IMR-90 (cell line): ENCODE measurements at regions not wholly inside any gene's neighbourhood (a gene's known extent, or its start where the extent isn't known, plus 50 kb on each side); places are given as distances from the start of the nearest gene placed in this dataset.

Source experiments
- ATAC-seq: fragments of 200-7000 bp; cut with Tn5 transposase; 2 replicates; pipeline ENCODE4 v1.9.1; 2020; ENCODE audit warnings: low read depth, mild to moderate bottlenecking, moderate library complexity
- BruUV-seq: library from RNA; stranded (reverse); fragments of 400-500 nt; replicated peaks from 2 replicates; lab custom pipeline; 2021; lab: Mats Ljungman, UMichigan
- CTCF ChIA-PET: fragments of 300-600 bp; formaldehyde crosslinking; extraction: SDS; loops from one replicate; lab custom pipeline; 2021; ENCODE audit warnings: antibody characterized with exemption; lab: Yijun Ruan, JAX
- POLR2A ChIA-PET: fragments of 300-600 bp; sonication (Branson Sonifier 250); formaldehyde crosslinking; loops from one replicate; lab custom pipeline; 2022; ENCODE audit warnings: antibody characterized with exemption; ENCODE audit not compliant: unreplicated experiment; lab: Charles Lee
- DNase-seq: peaks from one replicate; pipeline ENCODE4 v3.0.0; 2013
- H2AFZ ChIP-seq: replicated peaks from 2 replicates; pipeline ENCODE3; 2013; ENCODE audit warnings: low read length, mild to moderate bottlenecking; ENCODE audit not compliant: poor library complexity
- H2AK5ac ChIP-seq: 2 replicates; pipeline ENCODE4 v1.6.1; 2013; ENCODE audit warnings: low read depth, low read length, inconsistent platforms
- H2AK9ac ChIP-seq: replicated peaks from 2 replicates; pipeline ENCODE3; 2013; ENCODE audit warnings: mild to moderate bottlenecking, low read depth, low read length, moderate library complexity; ENCODE audit not compliant: poor library complexity
- H2BK120ac ChIP-seq: 2 replicates; pipeline ENCODE4 v1.6.1; 2013; ENCODE audit warnings: low read depth, low read length, inconsistent platforms
- H2BK15ac ChIP-seq: 3 replicates; pipeline ENCODE4 v1.6.1; 2013; ENCODE audit warnings: low read depth, low read length, inconsistent platforms
- H2BK20ac ChIP-seq: 2 replicates; pipeline ENCODE4 v1.6.1; 2013; ENCODE audit warnings: low read depth, mild to moderate bottlenecking, inconsistent platforms, low read length, moderate library complexity
- H2BK5ac ChIP-seq: 2 replicates; pipeline ENCODE4 v1.6.1; 2013; ENCODE audit warnings: mild to moderate bottlenecking, low read depth, low read length, inconsistent platforms; ENCODE audit not compliant: poor library complexity, severe bottlenecking
- H3K14ac ChIP-seq: replicated peaks from 2 replicates; pipeline ENCODE4 v1.6.1; 2013; ENCODE audit warnings: low read depth, low read length, inconsistent platforms
- H3K18ac ChIP-seq: 2 replicates; pipeline ENCODE4 v1.6.1; 2013; ENCODE audit warnings: low read depth, low read length, control low read depth
- H3K23ac ChIP-seq: 2 replicates; pipeline ENCODE4 v1.6.1; 2013; ENCODE audit warnings: low read depth, low read length, inconsistent platforms
- H3K27ac ChIP-seq: 2 replicates; pipeline ENCODE4 v1.5.1; 2013; ENCODE audit warnings: mild to moderate bottlenecking, control low read depth, low read length; ENCODE audit not compliant: insufficient read depth
- H3K27me3 ChIP-seq: 2 replicates; pipeline ENCODE4 v1.6.1; 2013; ENCODE audit warnings: low read length; ENCODE audit not compliant: control insufficient read depth, insufficient read depth
- H3K36me3 ChIP-seq: 2 replicates; pipeline ENCODE4 v1.6.1; 2013; ENCODE audit warnings: low read length, mixed read lengths; ENCODE audit not compliant: control insufficient read depth, insufficient read depth
- H3K4ac ChIP-seq: 2 replicates; pipeline ENCODE4 v1.6.1; 2013; ENCODE audit warnings: low read depth, low read length, inconsistent platforms
- H3K4me1 ChIP-seq: 2 replicates; pipeline ENCODE4 v1.6.1; 2013; ENCODE audit warnings: low read length, mixed read lengths; ENCODE audit not compliant: control insufficient read depth, insufficient read depth
- H3K4me2 ChIP-seq: 2 replicates; pipeline ENCODE4 v1.6.1; 2013; ENCODE audit warnings: low read depth, mild to moderate bottlenecking, control low read depth, low read length, moderate library complexity
- H3K4me3 ChIP-seq: 2 replicates; pipeline ENCODE4 v1.5.1; 2013; ENCODE audit warnings: low read depth, mild to moderate bottlenecking, control low read depth, low read length, moderate library complexity; ENCODE audit not compliant: insufficient read depth
- H3K56ac ChIP-seq: 2 replicates; pipeline ENCODE4 v1.6.1; 2013; ENCODE audit warnings: low read length, inconsistent platforms; ENCODE audit not compliant: insufficient read depth; ENCODE audit errors: extremely low read depth
- H3K79me1 ChIP-seq, 2 experiments: 2 replicates each; pipeline ENCODE4 v1.6.1; 2013; ENCODE audit warnings: low read length in 2 of 2, inconsistent platforms in 1 of 2, low read depth in 1 of 2
- H3K9ac ChIP-seq: 2 replicates; pipeline ENCODE4 v1.6.1; 2013; ENCODE audit warnings: low read depth, low read length, control low read depth
- H3K9me1 ChIP-seq: 2 replicates; pipeline ENCODE4 v1.6.1; 2013; ENCODE audit warnings: low read length, inconsistent platforms; ENCODE audit not compliant: insufficient read depth
- H3K9me3 ChIP-seq: 2 replicates; pipeline ENCODE4 v1.6.1; 2013; ENCODE audit warnings: low read length; ENCODE audit not compliant: control insufficient read depth, insufficient read depth
- H4K20me1 ChIP-seq: 2 replicates; pipeline ENCODE4 v1.6.1; 2013; ENCODE audit warnings: low read length, inconsistent platforms; ENCODE audit not compliant: insufficient read depth
- H4K5ac ChIP-seq: 2 replicates; pipeline ENCODE4 v1.6.1; 2013; ENCODE audit warnings: mild to moderate bottlenecking, low read depth, low read length, control low read depth
- H4K8ac ChIP-seq, 2 experiments: 2 replicates each; pipeline ENCODE4 v1.6.1; 2013; ENCODE audit warnings: low read depth in 2 of 2, low read length in 2 of 2, control low read depth in 1 of 2, inconsistent platforms in 1 of 2
- H4K91ac ChIP-seq: 2 replicates; pipeline ENCODE4 v1.6.1; 2013; ENCODE audit warnings: low read depth, low read length, inconsistent platforms; ENCODE audit not compliant: insufficient read depth
- BHLHE40 ChIP-seq: fragments of 150-350 bp; IDR thresholded peaks from 2 replicates; pipeline ENCODE4 v1.6.1; 2016; ENCODE audit warnings: mild to moderate bottlenecking, low read depth, low read length
- CEBPB ChIP-seq: IDR thresholded peaks from 2 replicates; pipeline ENCODE4 v1.6.1; 2012; ENCODE audit warnings: low read depth, low read length, improper control_type of control experiment
- CHD1 ChIP-seq: IDR thresholded peaks from 2 replicates; pipeline ENCODE4 v1.6.1; 2012; ENCODE audit warnings: low read depth, low read length, improper control_type of control experiment
- FOS ChIP-seq: fragments of 150-350 bp; IDR thresholded peaks from 2 replicates; pipeline ENCODE4 v1.6.1; 2016; ENCODE audit warnings: low read depth, low read length
- MAFK ChIP-seq: IDR thresholded peaks from 2 replicates; pipeline ENCODE4 v1.6.1; 2012; ENCODE audit warnings: low read depth, low read length, improper control_type of control experiment
- MAZ ChIP-seq: IDR thresholded peaks from 2 replicates; pipeline ENCODE4 v1.6.1; 2012; ENCODE audit warnings: low read depth, mild to moderate bottlenecking, low read length, improper control_type of control experiment, moderate library complexity, borderline replicate concordance
- MXI1 ChIP-seq: IDR thresholded peaks from 2 replicates; pipeline ENCODE4 v1.6.1; 2012; ENCODE audit warnings: low read depth, mild to moderate bottlenecking, low read length, moderate library complexity, borderline replicate concordance
- POLR2A ChIP-seq: IDR thresholded peaks from 2 replicates; pipeline ENCODE4 v1.6.1; 2012; ENCODE audit warnings: mild to moderate bottlenecking, low read depth, low read length
- RAD21 ChIP-seq: IDR thresholded peaks from 2 replicates; pipeline ENCODE4 v1.6.1; 2012; ENCODE audit warnings: low read length, improper control_type of control experiment
- RCOR1 ChIP-seq: IDR thresholded peaks from 2 replicates; pipeline ENCODE4 v1.6.1; 2012; ENCODE audit warnings: mild to moderate bottlenecking, low read length, improper control_type of control experiment; ENCODE audit not compliant: insufficient replicate concordance
- RFX5 ChIP-seq: IDR thresholded peaks from 2 replicates; pipeline ENCODE4 v1.8.0; 2012; ENCODE audit warnings: low read depth, mild to moderate bottlenecking, low read length, moderate library complexity
- SMC3 ChIP-seq: fragments of 150-350 bp; IDR thresholded peaks from 2 replicates; pipeline ENCODE4 v1.6.1; 2016; ENCODE audit warnings: low read depth, mild to moderate bottlenecking, antibody characterized with exemption, low read length, moderate library complexity
- WGBS, 2 experiments: methylation state at CpG; one replicate each; pipeline versions ENCODE4 v1.1.5 to v1.1.7; 2013; ENCODE audit warnings: missing lambda C conversion rate in 2 of 2; ENCODE audit not compliant: insufficient read length in 1 of 2; ENCODE audit errors: extremely low coverage in 2 of 2; 5-methylcytosine and 5-hydroxymethylcytosine counted together
- dilution Hi-C: fragments of 300-500 bp; cut with HindIII; formaldehyde crosslinking; loops from one replicate; pipeline ENCODE4 v1.14.3; 2018; ENCODE audit warnings: low sequenced_read_pairs; ENCODE audit not compliant: unreplicated experiment
- in situ Hi-C: fragments of 300-500 bp; cut with MboI; formaldehyde crosslinking; loops from 3 replicates; pipeline ENCODE4 v1.14.3; 2019; ENCODE audit warnings: low sequenced_read_pairs, inconsistent platforms, mixed read lengths
- intact Hi-C: fragments of 100-400 bp; cut with micrococcal nuclease; formaldehyde crosslinking; loops from 2 replicates; pipeline ENCODE4 v1.10.0; 2022

DNA sequence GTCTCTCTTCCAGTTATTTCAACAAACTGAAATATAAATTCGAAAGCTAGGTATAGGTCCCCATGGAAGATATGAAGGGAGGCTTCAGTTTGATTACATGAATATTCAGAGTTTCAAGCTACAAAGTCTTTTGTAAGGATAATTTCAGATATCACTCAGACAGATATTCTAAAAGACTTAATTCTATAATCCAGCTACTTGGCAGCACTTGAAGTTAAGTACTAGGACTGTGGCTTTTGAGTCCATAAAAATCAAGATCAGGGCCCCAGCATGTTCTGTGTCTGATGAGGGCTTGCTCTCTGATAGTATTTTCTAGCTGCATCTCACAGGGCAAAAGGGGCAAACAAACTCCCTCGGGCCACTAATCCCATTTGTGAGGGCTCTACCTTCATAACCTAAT lies 160.6 kb upstream of the IRS2 start:
- peaks cover 2% of the 10 kb centered on the region; the same call in 1 of the 2 replicates for H3K9me3 ChIP-seq
- H3K9me1 ChIP-seq, result no peaks in the 10 kb centered on the region
- H3K14ac ChIP-seq, result no peak overlapping the region
- no peak overlapping the region for H3K56ac ChIP-seq
- no peak overlapping the region for H4K8ac ChIP-seq
- H3K4ac ChIP-seq, result no peak overlapping the region
- no TSS peak for BruUV-seq
- H2AK5ac ChIP-seq, result no peak overlapping the region
- dilution Hi-C loops, result no loop called here
- H2BK120ac ChIP-seq, result no peak overlapping the region
- no peaks in the 10 kb centered on the region for H3K79me1 ChIP-seq
- no peak for ATAC-seq
- H4K91ac ChIP-seq, result no peak overlapping the region
- no peak overlapping the region for H3K27ac ChIP-seq
- TF ChIP-seq RFX5 (no peak), MXI1 (no peak), MAFK (no peak), MAZ (no peak), FOS (no peak), CHD1 (no peak), CEBPB (no peak), BHLHE40 (no peak), POLR2A (no peak), RAD21 (no peak), RCOR1 (no peak), SMC3 (no peak)
- no peaks in the 10 kb centered on the region for H3K4me1 ChIP-seq
- H2BK5ac ChIP-seq, result no peak overlapping the region
- H3K36me3 ChIP-seq, result no peaks in the 10 kb centered on the region
- H3K23ac ChIP-seq, result no peak overlapping the region
- CTCF ChIA-PET, result interaction anchor here (0.6 kb wide), 1 partner anchor 9 kb away, joined by 3 read pairs; no protein-coding TSS in a partner anchor
- no peak overlapping the region for H3K18ac ChIP-seq
- no peak overlapping the region for H4K5ac ChIP-seq
- H2AFZ ChIP-seq, result no peak overlapping the region
- WGBS, 2 experiments, result no CpG with 5 or more reads among the region's 2 CpGs
- H4K20me1 ChIP-seq, result no peaks in the 10 kb centered on the region
- H3K27me3 ChIP-seq, result no peaks in the 10 kb centered on the region
- H2BK20ac ChIP-seq, result no peak overlapping the region
- no peak overlapping the region for H3K4me3 ChIP-seq
- POLR2A ChIA-PET, result interaction anchor here (0.6 kb wide), 1 partner anchor 166 kb away, joined by 3 read pairs; no protein-coding TSS in a partner anchor
- intact Hi-C loops, result no loop called here
- H3K4me2 ChIP-seq, result no peak overlapping the region
- no peak for DNase-seq
- in situ Hi-C loops, result no loop called here
- no peak overlapping the region for H2AK9ac ChIP-seq
- no peak overlapping the region for H2BK15ac ChIP-seq
- no peak overlapping the region for H3K9ac ChIP-seq
